ENCODE measurements at regions not wholly inside any gene's neighbourhood (a gene's known extent, or its start where the extent isn't known, plus 50 kb on each side); places are given as distances from the start of the nearest gene placed in this dataset.

DNA sequence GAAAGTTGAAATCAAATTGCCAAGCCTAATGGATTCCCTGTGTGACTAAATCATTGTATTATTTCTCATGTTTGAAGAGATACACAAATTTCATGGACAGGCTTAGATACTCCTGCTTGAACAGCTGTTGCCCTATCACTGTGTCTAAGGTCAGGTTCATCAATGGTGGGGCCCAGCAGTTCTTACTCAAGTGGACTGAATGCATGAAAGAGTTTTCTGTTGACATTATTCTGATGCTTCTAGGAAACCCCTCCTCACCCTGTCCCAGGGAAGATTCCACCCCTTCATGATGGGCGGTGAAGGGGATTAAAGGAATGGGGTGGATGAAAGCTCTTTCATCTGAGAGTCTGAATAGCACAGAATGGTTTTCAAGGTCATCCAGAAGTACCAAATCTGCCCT lies 148.8 kb downstream of the INO80D start:
- no peak for DNase-seq

DNA sequence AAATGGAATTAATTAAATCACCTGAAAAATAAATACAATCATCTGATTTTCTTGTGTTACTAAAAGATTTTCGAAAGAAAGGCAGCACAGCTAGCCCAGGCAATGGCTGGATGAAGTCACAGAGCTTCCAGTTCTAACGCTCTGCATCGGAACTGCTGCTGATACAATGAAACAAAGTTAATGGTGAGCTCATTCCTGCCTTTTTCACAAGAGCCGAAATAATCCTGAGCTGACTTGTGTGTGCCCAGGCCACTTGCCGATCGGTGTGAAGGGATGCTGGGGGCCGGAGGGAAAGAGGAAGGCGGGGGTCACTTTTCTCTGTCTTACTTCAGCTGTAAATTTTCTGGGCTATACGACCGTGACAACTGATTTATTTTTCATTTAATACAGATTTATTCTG lies 149.5 kb downstream of the INO80D start:
- no peak for DNase-seq

DNA sequence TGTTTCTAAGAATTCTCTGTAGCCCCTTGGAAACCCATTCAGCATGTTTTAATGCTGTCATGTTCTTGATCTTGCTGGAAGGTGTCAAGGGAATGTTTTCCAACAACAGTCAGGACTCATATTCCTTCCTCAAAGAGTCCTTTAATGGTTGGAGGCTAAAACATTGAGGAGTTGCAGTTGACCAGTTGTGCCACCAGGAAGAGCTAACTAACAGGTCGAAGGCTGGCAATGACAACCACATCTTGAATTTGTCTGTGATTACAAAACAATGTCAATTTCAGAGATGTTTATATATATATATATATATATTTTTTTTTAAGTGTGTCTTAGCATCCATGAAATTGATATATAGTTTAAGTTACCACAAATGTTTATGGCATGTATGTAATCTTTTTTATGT lies 151.5 kb downstream of the INO80D start:
- no peak for DNase-seq

DNA sequence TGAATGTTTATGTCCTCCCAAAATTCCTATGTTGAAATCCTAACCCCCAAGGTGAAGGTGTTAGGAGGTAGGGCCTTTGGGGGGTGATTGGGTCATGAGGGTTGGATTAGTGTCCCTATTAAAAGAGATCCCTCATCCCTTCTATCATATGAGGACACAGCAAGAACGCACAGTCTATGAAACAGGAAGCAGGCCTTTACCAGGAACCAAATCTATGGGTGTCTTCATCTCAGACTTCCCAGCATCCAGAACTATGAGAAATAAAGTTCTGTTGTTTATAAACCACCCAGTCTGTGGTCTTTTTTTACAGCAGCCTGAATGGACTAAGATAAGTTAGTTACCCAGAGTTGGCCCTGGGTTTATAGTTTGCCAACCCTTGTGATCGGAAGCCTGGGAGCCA lies 153.1 kb downstream of the INO80D start:
- no peak for DNase-seq

DNA sequence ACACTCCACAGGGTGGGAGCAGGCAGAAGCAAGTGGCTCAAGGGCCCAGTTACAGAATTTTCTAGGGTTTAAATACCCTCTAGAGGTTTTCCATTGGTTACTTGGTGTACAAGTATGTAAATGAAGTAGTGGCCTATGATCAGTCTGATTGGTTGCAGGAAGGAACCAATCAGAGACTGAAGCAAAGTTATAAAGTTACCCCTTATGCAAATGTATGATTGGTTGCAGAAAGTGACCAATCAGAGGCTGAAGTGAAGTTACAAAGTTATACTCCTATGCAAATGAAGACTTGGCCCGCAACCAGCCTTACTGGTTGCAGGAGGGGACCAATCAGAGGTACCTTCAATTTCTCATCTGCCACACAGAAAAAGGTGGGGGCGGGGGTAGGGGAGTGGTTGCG lies 154.6 kb downstream of the INO80D start:
- no peak for DNase-seq

DNA sequence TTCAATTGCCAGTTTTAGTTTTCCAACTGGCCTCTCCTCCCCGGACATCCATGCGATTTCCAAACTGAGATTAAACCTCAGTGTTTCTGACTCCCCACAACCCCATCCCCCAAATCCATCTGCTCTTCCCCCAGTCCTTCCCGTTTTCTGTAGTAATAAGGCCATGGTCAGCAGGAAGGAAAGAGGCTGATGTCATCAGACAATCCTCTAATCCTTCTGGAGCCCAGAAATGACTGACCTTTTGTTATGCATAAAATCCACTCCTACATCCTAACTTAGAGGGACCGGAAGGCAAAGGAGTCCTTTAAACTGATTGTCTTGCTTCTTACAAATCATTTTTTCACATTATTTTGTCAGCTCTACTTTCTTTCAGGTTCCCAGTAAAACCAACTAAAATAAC lies 155.8 kb downstream of the INO80D start:
- DNase-seq = no peak

DNA sequence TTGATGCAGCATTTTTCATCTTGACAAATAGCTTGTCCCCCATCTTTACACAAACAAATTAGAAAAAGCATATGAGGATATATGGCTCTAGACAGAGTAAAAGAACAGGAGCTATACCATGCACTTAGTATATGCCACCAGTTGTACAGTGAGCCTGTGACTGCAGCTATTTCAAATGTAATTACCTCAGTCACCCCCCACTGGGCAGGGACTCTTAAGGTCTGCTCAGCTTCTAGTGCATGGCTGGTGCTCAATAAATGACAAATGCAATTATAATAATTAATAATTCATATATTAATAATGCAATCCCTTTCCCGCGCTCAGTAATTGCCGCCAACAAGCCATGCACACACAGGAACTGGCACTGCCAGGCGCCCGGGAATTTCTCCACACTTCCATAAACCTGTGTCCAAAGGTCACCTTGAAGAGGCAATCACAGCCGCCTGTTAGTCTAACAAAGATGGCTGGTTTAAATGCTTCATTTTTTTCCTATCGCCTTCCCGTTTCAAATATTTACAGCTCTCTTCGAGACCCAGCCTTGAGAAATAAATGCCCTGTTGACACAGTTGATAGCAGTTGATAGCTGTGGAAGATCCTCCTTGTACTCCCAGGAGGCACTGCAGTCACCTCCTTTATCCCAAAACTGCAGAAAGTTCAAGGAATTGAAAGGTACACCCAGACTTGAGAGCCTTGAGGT lies 156.6 kb downstream of the INO80D start:
- no peak for DNase-seq

DNA sequence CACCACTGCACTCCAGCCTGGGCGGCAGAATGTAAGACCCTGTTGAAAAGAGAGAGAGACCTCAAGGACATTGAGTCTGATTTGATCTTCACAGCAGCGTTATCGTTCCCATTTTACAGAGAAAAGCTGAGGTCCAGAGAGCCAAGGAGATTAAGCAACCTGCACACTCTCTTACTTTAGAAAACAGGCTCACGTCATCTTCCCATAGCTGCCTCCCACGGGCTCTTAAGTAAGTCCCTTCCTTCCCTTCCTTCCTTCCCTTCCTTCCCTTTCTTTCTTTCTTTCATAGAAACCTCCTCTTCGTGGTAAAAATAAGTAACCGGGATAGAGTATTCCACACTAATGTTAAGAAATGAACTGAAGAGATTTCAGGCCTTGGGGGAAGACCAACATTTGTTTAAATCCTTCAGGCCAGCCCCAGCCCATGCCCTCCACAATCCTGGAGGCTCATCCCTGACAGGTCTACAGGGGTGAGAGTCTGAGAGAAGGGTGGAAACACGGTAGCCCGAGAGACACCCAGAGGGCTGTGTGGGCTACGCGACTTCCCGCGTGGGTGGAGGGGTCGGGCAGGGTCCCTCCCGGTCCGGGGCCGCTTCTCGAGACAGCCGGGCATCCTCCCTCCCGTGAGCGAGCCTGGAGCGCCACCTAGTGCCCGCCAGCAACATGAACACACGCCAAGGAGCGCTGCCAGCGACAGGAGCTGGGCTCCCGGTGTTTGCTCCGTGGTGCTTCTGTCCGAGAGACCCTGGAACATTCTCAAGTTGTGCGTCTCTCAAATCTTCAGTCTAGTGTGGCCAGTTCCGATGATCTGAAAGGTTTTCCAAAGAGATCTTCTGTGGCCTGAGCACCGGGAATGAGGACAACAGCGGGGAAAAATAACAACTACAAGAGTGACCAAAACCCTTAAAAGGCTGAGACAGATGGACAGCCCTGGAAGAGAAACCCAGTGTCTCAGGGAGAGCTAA lies 160.3 kb downstream of the INO80D start:
- peak; percentile 60 for DNase-seq

DNA sequence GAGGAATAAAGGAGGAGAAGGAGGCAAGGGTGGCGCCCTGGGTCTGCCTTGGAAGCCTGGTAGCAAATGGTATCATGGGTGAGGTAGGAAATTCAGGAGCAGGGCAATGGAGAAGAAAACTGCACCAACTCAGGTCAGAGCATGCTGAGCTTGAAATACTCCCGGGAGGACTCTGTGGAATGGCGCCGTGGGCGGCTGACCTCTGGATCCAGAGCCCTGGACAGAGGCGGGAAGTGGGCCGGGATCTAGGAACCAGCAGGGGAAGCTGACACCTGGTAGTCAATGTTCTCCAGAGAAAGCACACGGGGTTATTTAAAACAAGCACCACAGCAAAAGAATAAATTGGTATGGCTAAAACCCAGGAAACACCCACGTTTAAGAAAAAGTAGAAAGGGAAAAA lies 161.3 kb downstream of the INO80D start:
- no peak for DNase-seq

DNA sequence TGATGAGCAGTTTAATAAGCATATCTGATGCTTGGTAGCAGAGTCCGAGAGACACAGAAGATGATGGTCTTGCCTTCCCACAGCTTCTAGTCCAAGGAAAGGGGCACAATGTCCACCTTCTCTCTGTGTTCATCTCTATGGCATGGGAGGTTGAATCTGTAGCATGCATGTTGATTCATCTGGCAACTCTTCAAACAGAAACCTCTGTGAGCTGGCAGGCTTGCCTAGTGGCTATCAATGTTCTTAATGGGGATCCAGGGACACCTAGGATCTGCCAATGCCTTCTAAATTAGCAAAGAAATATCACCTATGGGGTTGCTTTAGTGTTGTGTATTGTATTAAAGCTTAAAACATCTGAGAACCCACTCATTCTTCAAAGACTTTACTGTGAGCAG lies 170.8 kb downstream of the INO80D start:
- DNase-seq = no peak

DNA sequence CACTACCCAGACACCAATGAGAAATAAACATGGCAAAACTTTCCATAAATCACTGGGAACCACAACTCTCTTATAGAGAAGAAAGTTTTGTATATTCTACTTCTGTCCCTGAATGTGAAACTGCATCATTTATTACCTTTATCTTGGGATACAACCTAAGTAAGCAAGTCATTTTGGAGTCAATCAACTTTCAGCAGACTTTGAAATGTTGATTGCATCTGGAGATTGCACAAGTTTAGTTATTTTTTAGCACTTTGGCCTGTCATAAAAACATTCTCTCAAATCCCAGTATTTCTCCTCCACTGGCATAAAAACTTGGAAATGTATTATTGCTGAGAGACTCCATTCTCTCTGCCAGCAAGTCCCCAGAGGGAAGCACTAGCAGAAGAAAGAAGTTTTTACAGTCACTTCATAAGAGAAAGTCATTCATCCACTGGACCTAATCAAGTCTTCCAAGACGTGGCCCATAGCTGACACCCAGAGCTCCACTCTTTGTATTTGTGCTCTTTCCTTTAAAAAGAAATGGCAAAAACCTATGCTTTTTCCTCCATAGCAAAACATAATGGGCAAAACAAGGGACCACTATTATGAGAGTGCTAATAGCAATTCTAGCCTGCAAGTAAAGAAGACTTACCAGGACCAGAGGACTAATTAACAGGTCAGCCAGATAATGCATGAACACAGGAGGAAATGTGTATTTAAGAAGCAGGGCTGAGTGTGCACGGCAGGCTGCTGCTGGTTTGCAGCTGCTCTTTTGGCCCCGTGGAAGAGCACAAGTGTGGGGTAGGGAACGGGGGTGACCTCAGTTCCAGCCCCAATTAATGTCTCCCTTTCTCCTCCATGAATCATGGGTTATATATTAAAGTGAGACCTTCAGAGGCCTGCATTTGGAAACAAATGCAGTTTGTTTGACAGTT lies 171.5 kb downstream of the INO80D start:
- no peak for DNase-seq

DNA sequence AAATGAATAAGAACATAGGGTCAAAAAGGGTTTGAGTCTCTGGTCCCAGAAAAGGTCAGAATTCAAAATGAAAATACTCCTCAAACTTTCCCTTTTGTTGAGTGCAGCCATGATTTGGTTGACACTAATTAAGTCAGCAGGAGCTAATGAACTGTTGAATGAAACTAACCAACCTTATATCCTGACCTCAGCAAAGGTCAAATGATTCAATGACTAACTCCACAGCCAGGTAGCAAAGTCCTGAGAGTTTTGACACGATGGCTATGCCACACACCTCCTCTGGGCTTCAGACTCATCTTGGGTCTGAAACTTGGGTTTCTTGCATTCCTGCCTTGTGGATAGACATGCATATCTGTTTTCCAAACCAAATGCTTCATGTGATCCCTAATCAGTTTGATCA lies 172.3 kb downstream of the INO80D start:
- no peak for DNase-seq

DNA sequence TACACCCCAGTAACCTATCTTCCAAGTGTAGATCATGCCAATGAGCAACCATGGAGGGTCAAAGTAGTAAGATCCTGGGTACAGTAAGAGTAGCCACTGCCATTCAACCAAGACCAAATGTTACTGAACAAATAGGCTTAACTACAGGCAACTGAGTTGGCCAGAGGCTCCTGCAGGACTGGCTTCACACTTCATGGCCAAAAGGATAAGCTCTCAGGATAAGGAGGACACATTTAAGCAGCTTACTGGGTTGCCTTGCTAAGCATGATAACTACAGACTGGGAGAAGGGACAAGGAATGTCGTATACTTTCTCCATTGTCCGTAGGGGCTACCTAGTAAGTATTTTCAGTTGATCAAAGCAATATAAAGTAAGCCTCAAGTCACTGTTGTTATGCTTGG lies 174.7 kb downstream of the INO80D start:
- no peak for DNase-seq

DNA sequence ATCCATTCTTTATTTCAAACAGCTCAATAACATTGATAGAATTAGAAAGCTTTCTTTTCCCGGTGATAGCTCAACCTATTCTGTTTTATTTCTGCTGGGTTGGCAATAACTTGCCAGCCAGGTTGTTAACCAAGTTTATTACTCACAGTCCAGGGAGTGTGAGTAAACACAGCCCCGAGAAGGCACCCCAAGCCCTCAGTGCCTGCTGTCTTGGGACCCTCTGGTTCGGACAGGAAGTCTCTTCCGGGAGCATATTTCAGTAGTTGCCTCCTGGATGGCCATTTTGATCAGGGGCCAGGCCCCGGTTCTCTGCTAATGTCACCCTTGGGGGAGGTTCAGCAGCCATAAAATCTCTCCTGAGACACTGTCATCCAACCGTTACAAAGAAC lies 176.8 kb downstream of the INO80D start:
- DNase-seq = no peak

DNA sequence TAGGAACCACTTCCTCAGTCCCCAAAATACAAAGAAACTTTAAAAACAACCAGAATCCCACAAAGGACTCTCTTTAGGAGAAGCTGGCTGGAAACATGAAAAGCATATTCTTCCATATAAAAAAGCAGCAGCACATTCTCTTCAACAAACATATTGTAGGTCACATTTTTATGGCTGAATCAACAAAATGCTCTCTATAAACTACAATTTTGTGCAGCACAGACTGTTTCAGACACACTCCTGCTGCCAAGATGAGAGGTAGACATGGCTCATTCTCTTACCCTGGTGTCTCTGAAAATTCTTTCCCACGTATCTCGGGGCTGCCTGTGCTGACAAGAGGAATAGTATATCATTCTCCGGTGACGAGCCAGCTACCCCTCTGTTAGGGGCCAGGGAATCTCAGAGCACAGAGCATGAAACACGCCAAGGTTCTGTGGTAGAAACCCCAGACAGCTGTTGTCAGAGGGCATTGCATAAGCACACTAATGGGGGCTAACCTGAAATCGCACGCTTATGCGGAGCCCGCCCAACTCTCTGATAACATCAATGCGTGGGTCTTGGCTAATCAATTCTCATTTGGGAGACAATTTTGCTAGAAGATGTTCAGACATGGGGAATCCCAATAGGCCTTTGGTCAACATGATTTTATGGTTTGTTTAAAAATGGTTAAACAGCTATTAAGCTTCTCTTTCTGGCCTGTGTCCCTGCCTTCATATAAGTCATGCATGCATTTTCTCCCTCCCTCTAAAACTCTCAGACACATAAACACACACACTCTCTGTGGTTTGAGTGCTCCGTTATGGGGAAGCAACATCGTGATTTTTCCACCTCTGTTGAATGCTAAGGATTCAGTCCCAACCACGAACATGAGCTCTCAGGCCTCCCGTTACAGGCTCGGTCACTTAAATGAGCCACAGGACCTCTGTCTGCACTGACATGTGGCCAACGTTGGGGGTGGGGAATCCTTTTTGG lies 177.5 kb downstream of the INO80D start:
- DNase-seq = no peak

DNA sequence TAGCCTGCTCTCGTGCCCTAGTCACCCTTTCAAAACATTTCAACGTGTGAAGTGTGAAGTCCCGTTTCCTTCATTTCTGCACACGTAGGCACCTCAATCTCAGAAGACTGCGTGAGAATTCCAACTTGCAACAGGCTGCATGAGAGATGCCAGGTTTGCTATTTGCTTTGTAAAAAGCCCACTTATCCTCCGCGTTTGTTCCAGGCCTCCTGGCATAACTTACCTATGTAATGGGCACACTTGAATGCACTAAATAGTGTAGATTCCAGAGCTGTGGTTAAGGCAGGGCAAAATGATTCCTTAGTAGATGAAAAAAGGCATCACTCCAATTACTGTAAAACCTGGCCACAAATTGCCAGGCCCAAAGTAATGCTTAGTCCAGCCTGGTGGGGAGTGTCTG lies 179.6 kb downstream of the INO80D start:
- DNase-seq = no peak

DNA sequence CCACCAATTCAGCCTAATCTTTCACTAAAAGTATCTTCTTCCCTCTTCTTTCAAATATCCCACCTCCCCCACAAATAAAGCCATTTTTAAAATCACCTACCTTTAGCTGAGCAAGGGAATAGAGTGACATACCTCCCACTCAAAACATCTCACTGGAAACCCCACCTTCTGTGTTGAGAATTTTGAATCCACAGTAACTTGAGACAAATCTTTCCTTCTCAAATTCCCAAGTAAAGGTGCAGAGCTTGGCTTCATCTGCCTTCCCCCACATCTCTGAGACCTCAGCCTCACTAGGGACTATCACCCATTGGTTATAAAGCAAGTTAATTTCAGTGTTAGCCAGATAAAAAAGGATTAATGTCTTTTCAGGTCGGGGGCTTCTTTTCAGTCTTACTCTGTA lies 180.4 kb downstream of the INO80D start:
- no peak for DNase-seq

DNA sequence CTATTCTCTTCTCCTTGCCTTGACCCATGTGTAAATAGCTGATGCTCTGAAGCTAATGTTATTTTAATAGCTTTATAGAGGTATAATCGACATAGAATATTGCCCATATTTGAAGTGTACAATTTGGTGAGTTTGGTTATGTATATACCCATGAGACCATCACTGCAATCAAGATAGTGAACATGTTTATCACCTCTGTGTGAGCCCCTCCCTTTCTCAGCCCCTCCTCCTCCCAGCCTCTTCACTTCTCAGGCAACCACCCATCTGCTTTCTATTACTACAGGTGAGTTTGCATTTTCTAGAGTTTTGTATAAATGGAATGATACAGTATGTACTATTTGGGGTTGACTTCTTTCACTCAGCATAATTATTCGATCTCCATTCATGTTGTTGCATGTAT lies 181.1 kb downstream of the INO80D start:
- no peak for DNase-seq

DNA sequence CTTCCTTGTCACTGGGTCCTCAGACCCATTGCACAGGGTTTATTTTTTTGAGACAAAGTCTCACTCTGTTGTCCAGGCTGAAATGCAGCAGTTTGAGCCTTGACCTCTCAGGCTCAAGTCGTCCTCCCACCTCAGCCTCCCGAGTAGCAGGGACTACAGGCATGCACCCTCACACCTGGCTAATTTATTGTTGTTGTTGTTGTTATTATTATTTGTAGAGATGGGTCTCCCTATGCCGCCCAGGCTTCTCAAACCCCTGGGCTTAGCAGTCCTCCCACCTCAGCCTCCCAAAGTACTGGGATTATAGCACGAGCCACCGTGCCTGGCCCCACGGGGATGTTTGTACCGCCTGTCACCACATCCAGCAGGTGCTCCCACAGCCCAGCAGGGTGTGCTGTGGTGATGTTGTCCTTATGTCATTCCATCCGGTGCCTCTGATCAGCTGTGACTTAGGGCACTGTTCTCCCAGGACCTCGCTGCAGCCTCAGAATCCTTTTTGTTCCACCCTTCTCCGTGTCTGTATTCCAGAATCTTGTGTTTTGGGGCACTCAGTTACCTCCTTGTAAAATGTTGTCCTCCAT lies 182.3 kb downstream of the INO80D start:
- DNase-seq = no peak

DNA sequence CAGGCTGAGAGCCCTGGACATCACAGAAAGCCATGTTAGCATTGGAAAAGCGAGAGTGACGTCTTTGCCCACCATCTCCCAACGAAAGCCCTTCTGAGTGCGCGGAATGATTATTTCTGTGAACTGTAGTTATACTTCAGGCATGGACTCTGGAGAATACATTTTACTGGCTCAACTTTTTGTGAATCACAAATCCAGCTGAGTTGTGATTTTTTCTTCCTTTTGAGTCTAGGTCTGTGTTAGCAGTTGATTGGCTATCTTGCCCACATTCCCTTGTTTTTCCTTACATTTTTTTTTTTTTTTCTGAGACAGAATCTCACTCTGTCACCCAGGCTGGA lies 183.1 kb downstream of the INO80D start:
- no peak for DNase-seq

DNA sequence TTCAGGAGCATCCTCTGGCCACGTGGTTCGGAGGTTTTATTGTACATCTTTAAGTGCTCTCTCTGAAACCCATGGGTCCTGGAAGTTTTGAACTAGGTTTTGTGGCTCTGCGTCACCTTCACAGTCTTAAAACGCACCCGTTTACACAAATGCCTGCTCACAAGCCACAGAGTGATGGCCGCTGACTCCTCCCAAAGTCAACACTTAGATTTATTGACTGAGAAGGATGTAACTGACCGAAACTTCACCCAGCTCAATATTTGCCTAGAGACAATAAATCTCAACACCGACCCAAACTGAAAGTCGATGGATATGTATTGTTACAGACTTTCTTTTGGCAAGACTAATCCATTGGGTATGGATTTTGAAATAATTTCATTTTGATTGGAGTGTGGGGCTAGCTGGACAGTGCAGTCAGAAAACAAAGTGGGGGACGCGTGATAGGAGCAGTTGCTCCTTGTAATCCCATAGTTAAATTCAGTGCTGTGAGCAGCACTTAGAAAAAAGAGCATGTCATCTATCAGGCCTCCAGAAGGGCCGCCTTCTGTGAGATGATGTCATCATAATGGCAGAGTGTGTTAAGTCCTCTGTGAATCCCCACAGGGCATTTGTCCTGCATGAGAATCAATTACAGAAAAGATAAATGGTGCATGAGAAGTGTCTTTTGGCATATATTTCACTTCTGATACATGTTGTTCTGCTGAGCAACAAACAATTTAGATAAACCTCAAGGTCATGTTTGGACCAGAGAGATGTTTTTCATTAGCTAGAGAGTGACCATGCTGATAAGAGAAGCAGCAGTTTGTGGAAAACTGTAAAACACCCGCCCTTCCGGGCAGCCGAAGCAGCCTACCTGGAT lies 183.7 kb downstream of the INO80D start:
- no peak for DNase-seq

All from CD4-positive, alpha-beta T cell treated with Interleukin-10 for 1 hour (primary cell).